Fibroblast of lung (primary cell): ENCODE measurements at regions not wholly inside any gene's neighbourhood (a gene's known extent, or its start where the extent isn't known, plus 50 kb on each side); places are given as distances from the start of the nearest gene placed in this dataset.

Source experiments
- CTCF ChIP-seq, 2 donors: IDR thresholded peaks in 1 of 2; conservative IDR thresholded peaks in 1 of 2; 1 replicate in 1 of 2; 2 replicates in 1 of 2; pipeline ENCODE4 v1.5.1; 2011 to 2012; ENCODE audit warnings: low read length in 2 of 2, control low read depth in 1 of 2, inconsistent platforms in 1 of 2, low read depth in 1 of 2, mild to moderate bottlenecking in 1 of 2
- EZH2 ChIP-seq: IDR thresholded peaks from 2 replicates; pipeline ENCODE4 v1.5.1; 2012; ENCODE audit warnings: low read length, control low read depth, mild to moderate bottlenecking; ENCODE audit errors: missing control alignments

- TF ChIP-seq CTCF (conservative IDR thresholded peaks at IDR 0.05 in 1 of 2, IDR thresholded peaks at IDR 0.05 in 1 of 2; ENCODE audit: low read depth in 1 of 2, low read length in 2 of 2) (no peak), EZH2 (no peak)
Measured at GRCh38 chr13:58306062-58306461, 674.5 kb downstream of the PCDH17 start.
